ENCODE measurements at regions not wholly inside any gene's neighbourhood (a gene's known extent, or its start where the extent isn't known, plus 50 kb on each side); places are given as distances from the start of the nearest gene placed in this dataset.

DNA sequence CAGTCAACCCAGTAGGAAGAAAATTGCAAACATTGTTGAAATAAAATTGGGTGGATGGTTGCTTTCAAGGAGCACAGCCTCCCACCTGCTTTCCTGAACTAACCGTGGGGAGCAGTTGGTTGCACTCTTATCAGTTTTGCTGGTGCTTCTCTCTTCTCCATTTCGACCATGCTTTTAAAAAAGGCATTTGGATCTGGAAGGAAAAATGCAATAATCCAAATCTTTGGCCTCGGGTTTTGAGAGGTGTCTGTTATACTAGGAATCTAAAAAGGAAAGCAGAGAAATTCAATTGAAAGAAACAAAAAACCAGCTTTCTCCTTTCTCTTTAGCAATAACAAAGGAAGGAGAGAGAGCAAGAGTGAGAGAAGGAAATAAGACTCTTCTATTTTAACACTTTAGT is 113.6 kb upstream of the ARGLU1 start:
- Histone ChIP-seq H3K9me1 (replicated peaks; ENCODE audit: control insufficient read depth, extremely low read depth, insufficient read depth, low read length) (no peaks in the 10 kb centered on the region), H3K4me2 (ENCODE audit: insufficient read depth, low read length) (no peak overlapping the region), H3K4me1 (ENCODE audit: control insufficient read depth, extremely low read depth, insufficient read depth, low read length) (peaks cover 25% of the 10 kb centered on the region), H3K9ac (replicated peaks; ENCODE audit: extremely low read depth, insufficient read depth, low read length) (no peak overlapping the region), H3K9me3 (replicated peaks; ENCODE audit: control insufficient read depth, insufficient read depth, low read length) (no peaks in the 10 kb centered on the region), H3K79me2 (ENCODE audit: control insufficient read depth, insufficient read depth, low read length) (no peaks in the 10 kb centered on the region), H3K36me3 (ENCODE audit: control insufficient read depth in 2 of 2, extremely low read depth in 1 of 2, insufficient read depth in 2 of 2, low read length in 2 of 2) (no peaks in the 10 kb centered on the region), H3K27ac (ENCODE audit: insufficient read depth, low read depth, low read length) (peak overlapping the region; percentile 22), H2AFZ (ENCODE audit: low read depth, low read length) (peak overlapping the region; percentile 14), H3K27me3 (ENCODE audit: control insufficient read depth in 2 of 2, insufficient read depth in 2 of 2, low read length in 2 of 2) (no peaks in the 10 kb centered on the region), H4K20me1 (replicated peaks; ENCODE audit: control insufficient read depth, extremely low read depth, insufficient read depth, low read length) (no peaks in the 10 kb centered on the region), H3K4me3 (replicated peaks in 1 of 3; ENCODE audit: insufficient read depth in 1 of 3, low read depth in 1 of 3, low read length in 3 of 3) (no peak overlapping the region)
- BruUV-seq (replicated peaks), result TSS peak; percentile 57
- DNase-seq (ENCODE audit: low read depth, low spot score), result no peak
- intact Hi-C loops (cut with micrococcal nuclease), result loop anchor here (2.0 to 5.0 kb wide), 3 partner anchors 31 to 144 kb away; partner anchors contain the start of genes ARGLU1 and EFNB2
- POLR2A ChIA-PET, result no interaction called here
- dilution Hi-C loops (cut with MboI; ENCODE audit: extremely low pct_ligation_motif_present, low sequenced_read_pairs), result no loop called here
- CTCF ChIA-PET, result no interaction called here
- FAIRE-seq, result no peak
- no peak for TF ChIP-seq EZH2 (IDR thresholded peaks at IDR 0.05; ENCODE audit: borderline replicate concordance, low read depth, low read length, severe bottlenecking)
- TF ChIP-seq, protein P1, sequence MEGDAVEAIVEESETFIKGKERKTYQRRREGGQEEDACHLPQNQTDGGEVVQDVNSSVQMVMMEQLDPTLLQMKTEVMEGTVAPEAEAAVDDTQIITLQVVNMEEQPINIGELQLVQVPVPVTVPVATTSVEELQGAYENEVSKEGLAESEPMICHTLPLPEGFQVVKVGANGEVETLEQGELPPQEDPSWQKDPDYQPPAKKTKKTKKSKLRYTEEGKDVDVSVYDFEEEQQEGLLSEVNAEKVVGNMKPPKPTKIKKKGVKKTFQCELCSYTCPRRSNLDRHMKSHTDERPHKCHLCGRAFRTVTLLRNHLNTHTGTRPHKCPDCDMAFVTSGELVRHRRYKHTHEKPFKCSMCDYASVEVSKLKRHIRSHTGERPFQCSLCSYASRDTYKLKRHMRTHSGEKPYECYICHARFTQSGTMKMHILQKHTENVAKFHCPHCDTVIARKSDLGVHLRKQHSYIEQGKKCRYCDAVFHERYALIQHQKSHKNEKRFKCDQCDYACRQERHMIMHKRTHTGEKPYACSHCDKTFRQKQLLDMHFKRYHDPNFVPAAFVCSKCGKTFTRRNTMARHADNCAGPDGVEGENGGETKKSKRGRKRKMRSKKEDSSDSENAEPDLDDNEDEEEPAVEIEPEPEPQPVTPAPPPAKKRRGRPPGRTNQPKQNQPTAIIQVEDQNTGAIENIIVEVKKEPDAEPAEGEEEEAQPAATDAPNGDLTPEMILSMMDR (IDR thresholded peaks at IDR 0.05; ENCODE audit: extremely low read depth in 1 of 2, insufficient read depth in 1 of 2, low read depth in 1 of 2, low read length in 2 of 2), result no peak
- no peak for TF ChIP-seq JUN (IDR thresholded peaks at IDR 0.05; ENCODE audit: borderline replicate concordance, insufficient read depth, insufficient read length, low read depth)
- TF ChIP-seq, protein P2, sequence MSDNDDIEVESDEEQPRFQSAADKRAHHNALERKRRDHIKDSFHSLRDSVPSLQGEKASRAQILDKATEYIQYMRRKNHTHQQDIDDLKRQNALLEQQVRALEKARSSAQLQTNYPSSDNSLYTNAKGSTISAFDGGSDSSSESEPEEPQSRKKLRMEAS (IDR thresholded peaks at IDR 0.05; ENCODE audit: insufficient read depth, insufficient read length), result no peak
- TF ChIP-seq GATA2 (IDR thresholded peaks at IDR 0.05; ENCODE audit: insufficient read depth, insufficient read length, low read depth, low read length), result no peak
- TF ChIP-seq FOS (IDR thresholded peaks at IDR 0.05; ENCODE audit: borderline replicate concordance, insufficient read depth, low read length), result no peak
- TF ChIP-seq POLR2A (IDR thresholded peaks at IDR 0.05; ENCODE audit: low read depth, low read length), result no peak
- no peak for TF ChIP-seq POLR2AphosphoS5 (IDR thresholded peaks at IDR 0.05; ENCODE audit: insufficient read depth, low read depth, low read length)
- TF ChIP-seq MYC (IDR thresholded peaks at IDR 0.05; ENCODE audit: low read depth, low read length), result no peak
